Hepatocyte (in vitro differentiated cells): ENCODE measurements at regions not wholly inside any gene's neighbourhood (a gene's known extent, or its start where the extent isn't known, plus 50 kb on each side); places are given as distances from the start of the nearest gene placed in this dataset.

ENCODE experiments used
- EZH2 ChIP-seq: fragments of 200-600 bp; sonication (generic); IDR thresholded peaks from 2 replicates; pipeline ENCODE4 v1.6.1; 2016; ENCODE audit warnings: antibody characterized with exemption, mild to moderate bottlenecking, borderline replicate concordance
- TF ChIP-seq, protein P1 (sequence below): fragments of 200-600 bp; sonication (generic); IDR thresholded peaks from 2 replicates; pipeline ENCODE4 v1.5.1; 2016; ENCODE audit warnings: antibody characterized with exemption, mild to moderate bottlenecking; ENCODE audit not compliant: poor library complexity

DNA sequence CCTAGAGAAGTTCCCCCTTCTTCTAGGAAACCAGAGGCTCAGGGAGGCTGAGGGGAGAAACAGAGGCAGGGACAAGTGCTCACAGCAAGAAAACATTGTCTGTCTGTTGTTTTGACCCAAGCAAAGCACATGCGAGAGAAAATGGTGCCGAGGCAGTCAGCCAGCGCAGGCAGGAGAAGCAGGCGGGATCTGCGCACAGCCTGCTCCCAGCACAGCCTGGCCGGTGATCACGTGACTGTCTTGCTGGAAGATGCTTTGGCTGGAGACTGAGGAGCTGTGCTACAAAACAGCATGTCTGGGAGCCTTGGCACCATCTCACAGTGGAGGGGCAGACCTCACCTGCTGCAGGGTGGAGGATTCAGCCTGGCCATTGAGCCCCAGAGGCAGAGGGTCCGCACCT is 93.7 kb upstream of the MYCN start:
- TF ChIP-seq, protein P1, sequence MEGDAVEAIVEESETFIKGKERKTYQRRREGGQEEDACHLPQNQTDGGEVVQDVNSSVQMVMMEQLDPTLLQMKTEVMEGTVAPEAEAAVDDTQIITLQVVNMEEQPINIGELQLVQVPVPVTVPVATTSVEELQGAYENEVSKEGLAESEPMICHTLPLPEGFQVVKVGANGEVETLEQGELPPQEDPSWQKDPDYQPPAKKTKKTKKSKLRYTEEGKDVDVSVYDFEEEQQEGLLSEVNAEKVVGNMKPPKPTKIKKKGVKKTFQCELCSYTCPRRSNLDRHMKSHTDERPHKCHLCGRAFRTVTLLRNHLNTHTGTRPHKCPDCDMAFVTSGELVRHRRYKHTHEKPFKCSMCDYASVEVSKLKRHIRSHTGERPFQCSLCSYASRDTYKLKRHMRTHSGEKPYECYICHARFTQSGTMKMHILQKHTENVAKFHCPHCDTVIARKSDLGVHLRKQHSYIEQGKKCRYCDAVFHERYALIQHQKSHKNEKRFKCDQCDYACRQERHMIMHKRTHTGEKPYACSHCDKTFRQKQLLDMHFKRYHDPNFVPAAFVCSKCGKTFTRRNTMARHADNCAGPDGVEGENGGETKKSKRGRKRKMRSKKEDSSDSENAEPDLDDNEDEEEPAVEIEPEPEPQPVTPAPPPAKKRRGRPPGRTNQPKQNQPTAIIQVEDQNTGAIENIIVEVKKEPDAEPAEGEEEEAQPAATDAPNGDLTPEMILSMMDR, result no peak
- TF ChIP-seq EZH2, result no peak
